ENCODE measurements at regions not wholly inside any gene's neighbourhood (a gene's known extent, or its start where the extent isn't known, plus 50 kb on each side); places are given as distances from the start of the nearest gene placed in this dataset.

DNA sequence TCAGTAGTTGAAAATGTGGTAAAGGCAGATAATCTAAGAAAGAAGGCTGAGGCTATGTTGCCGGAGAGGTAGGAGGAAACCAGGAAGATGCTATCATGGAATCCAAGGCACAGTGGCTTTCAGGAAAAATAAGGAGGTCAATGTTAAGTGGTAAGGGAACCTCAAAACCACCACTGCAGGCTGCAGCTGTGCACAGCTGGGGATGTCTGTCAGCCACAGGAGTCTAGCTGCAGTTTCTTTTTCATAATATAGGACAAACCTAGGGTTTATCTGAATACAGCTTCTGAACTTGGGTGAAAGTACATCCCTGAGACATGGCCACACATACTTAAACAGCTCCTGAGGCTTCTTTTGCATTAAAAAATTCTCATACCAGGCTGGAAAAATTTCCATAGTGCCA is 93.9 kb downstream of the SLC5A7 start:
- Mint-ChIP-seq H3K9me3 (no peaks in the 10 kb centered on the region), H3K4me3 (no peak overlapping the region), H3K36me3 (no peaks in the 10 kb centered on the region), H3K27me3 (ENCODE audit: insufficient read depth, low read depth) (peaks cover 2% of the 10 kb centered on the region), H3K27ac (no peak overlapping the region), H3K4me1 (peaks cover 5% of the 10 kb centered on the region)
- Histone ChIP-seq H3K36me3 (no peaks in the 10 kb centered on the region), H3K9me3 (ENCODE audit: low read depth) (no peaks in the 10 kb centered on the region), H3K9ac (no peak overlapping the region), H3K27me3 (no peaks in the 10 kb centered on the region), H3K4me1 (no peaks in the 10 kb centered on the region), H3F3A (ENCODE audit: low read depth) (no peaks in the 10 kb centered on the region), H3K27ac (no peak overlapping the region), H3K4me3 (no peak overlapping the region), H3K4me2 (no peak overlapping the region), H2AFZ (replicated peaks) (no peak overlapping the region), H3K79me2 (ENCODE audit: low read depth) (no peaks in the 10 kb centered on the region), H4K20me1 (ENCODE audit: low read depth) (no peaks in the 10 kb centered on the region)
- no peak for DNase-seq (ENCODE audit: low spot score)
- TF ChIP-seq EZH2 (IDR thresholded peaks at IDR 0.05) (no peak), EZH2phosphoT487 (IDR thresholded peaks at IDR 0.05) (no peak)
- TF ChIP-seq, protein P1, sequence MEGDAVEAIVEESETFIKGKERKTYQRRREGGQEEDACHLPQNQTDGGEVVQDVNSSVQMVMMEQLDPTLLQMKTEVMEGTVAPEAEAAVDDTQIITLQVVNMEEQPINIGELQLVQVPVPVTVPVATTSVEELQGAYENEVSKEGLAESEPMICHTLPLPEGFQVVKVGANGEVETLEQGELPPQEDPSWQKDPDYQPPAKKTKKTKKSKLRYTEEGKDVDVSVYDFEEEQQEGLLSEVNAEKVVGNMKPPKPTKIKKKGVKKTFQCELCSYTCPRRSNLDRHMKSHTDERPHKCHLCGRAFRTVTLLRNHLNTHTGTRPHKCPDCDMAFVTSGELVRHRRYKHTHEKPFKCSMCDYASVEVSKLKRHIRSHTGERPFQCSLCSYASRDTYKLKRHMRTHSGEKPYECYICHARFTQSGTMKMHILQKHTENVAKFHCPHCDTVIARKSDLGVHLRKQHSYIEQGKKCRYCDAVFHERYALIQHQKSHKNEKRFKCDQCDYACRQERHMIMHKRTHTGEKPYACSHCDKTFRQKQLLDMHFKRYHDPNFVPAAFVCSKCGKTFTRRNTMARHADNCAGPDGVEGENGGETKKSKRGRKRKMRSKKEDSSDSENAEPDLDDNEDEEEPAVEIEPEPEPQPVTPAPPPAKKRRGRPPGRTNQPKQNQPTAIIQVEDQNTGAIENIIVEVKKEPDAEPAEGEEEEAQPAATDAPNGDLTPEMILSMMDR (IDR thresholded peaks at IDR 0.05): no peak

DNA sequence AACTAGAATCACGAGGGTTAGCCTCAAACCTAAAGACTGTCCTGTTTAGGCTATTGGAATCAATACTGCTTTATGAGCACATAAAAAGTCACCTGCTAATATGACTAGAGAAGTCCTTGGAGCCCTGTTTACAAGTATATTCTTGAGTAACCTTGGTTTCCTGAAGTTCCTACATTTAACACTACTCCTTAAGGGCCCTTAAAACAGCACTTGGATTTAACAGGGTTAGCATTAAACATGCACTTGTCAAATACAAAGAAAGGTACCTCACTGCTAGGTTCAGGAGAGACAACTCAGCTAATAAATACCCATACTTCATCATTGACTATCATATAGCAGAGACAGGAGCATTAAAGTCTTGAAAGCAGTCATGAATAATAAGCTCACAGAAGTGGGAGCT is 96.7 kb downstream of the SLC5A7 start:
- no peaks in the 10 kb centered on the region for H3K36me3 Mint-ChIP-seq

GRCh38 chr2:108084311-108084710 is 98.0 kb downstream of the SLC5A7 start:
- no peak overlapping the region for H3K4me3 Mint-ChIP-seq
- H3K4me3 ChIP-seq: no peak overlapping the region
- no peaks in the 10 kb centered on the region for H3K9me3 ChIP-seq (ENCODE audit: low read depth)
- TF ChIP-seq EZH2phosphoT487 (IDR thresholded peaks at IDR 0.05): no peak
- no peak for TF ChIP-seq EZH2 (IDR thresholded peaks at IDR 0.05)
- TF ChIP-seq, protein P1 (IDR thresholded peaks at IDR 0.05): no peak
- H3K36me3 ChIP-seq: no peaks in the 10 kb centered on the region
- H3K27me3 ChIP-seq: no peaks in the 10 kb centered on the region
- no peaks in the 10 kb centered on the region for H3K36me3 Mint-ChIP-seq
- H2AFZ ChIP-seq (replicated peaks): no peak overlapping the region
- H3K79me2 ChIP-seq (ENCODE audit: low read depth): no peaks in the 10 kb centered on the region
- no peaks in the 10 kb centered on the region for H3K4me1 Mint-ChIP-seq
- no peaks in the 10 kb centered on the region for H4K20me1 ChIP-seq (ENCODE audit: low read depth)
- H3K27ac ChIP-seq: no peak overlapping the region
- peaks cover 4% of the 10 kb centered on the region for H3K27me3 Mint-ChIP-seq (ENCODE audit: insufficient read depth, low read depth)
- H3K9ac ChIP-seq: no peak overlapping the region
- no peaks in the 10 kb centered on the region for H3K4me1 ChIP-seq
- H3K27ac Mint-ChIP-seq: no peak overlapping the region
- no peaks in the 10 kb centered on the region for H3F3A ChIP-seq (ENCODE audit: low read depth)
- DNase-seq (ENCODE audit: low spot score): no peak
- H3K9me3 Mint-ChIP-seq: peaks cover 2% of the 10 kb centered on the region
- H3K4me2 ChIP-seq: no peak overlapping the region

More for the DNA sequence above, 96.7 kb downstream of the SLC5A7 start:
- Histone ChIP-seq H3K4me3 (no peak overlapping the region), H3K9ac (no peak overlapping the region), H3K79me2 (ENCODE audit: low read depth) (no peaks in the 10 kb centered on the region), H3K9me3 (ENCODE audit: low read depth) (no peaks in the 10 kb centered on the region), H3K27me3 (no peaks in the 10 kb centered on the region), H3F3A (ENCODE audit: low read depth) (no peaks in the 10 kb centered on the region), H2AFZ (replicated peaks) (no peak overlapping the region), H3K36me3 (no peaks in the 10 kb centered on the region), H3K4me1 (no peaks in the 10 kb centered on the region), H4K20me1 (ENCODE audit: low read depth) (no peaks in the 10 kb centered on the region), H3K4me2 (no peak overlapping the region), H3K27ac (no peak overlapping the region)
- no peak overlapping the region for H3K27ac Mint-ChIP-seq
- no peaks in the 10 kb centered on the region for H3K9me3 Mint-ChIP-seq
- no peak for DNase-seq (ENCODE audit: low spot score)
- H3K27me3 Mint-ChIP-seq (ENCODE audit: insufficient read depth, low read depth): peaks cover 4% of the 10 kb centered on the region
- no peak overlapping the region for H3K4me3 Mint-ChIP-seq
- TF ChIP-seq, protein P1 (IDR thresholded peaks at IDR 0.05): no peak
- no peak for TF ChIP-seq EZH2phosphoT487 (IDR thresholded peaks at IDR 0.05)
- TF ChIP-seq EZH2 (IDR thresholded peaks at IDR 0.05): no peak
- H3K4me1 Mint-ChIP-seq: no peaks in the 10 kb centered on the region

Measured in neural progenitor cell (in vitro differentiated cells).